Neural cell (in vitro differentiated cells): ENCODE measurements at regions not wholly inside any gene's neighbourhood (a gene's known extent, or its start where the extent isn't known, plus 50 kb on each side); places are given as distances from the start of the nearest gene placed in this dataset.

ENCODE experiments used
- H2AFZ ChIP-seq: fragments of 200-600, 300-800 bp; sonication (generic), shearing (Covaris generic); 2 replicates; pipeline ENCODE4 v1.6.0; 2014; ENCODE audit warnings: low read depth, mild to moderate bottlenecking, antibody characterized with exemption, low read length, moderate library complexity
- H3F3A ChIP-seq: fragments of 200-600 bp; shearing (Covaris generic); 2 replicates; pipeline ENCODE4 v1.6.1; 2016; ENCODE audit warnings: mild to moderate bottlenecking, moderate library complexity, mixed read lengths, antibody characterized with exemption, low read length; ENCODE audit not compliant: insufficient read depth, poor library complexity, severe bottlenecking
- H3K27ac ChIP-seq: fragments of 200-600, 300-800 bp; sonication (generic), shearing (Covaris generic); 2 replicates; pipeline ENCODE4 v1.5.1; 2014; ENCODE audit warnings: mild to moderate bottlenecking, low read length, moderate library complexity
- H3K27me3 ChIP-seq: fragments of 300-800, 200-600 bp; sonication (generic), shearing (Covaris generic); 2 replicates; pipeline ENCODE4 v1.6.0; 2014; ENCODE audit warnings: mild to moderate bottlenecking, low read depth, low read length, moderate library complexity; ENCODE audit not compliant: insufficient read depth
- H3K36me3 ChIP-seq: fragments of 300-800, 200-600 bp; sonication (generic), shearing (Covaris generic); 2 replicates; pipeline ENCODE4 v1.5.1; 2014; ENCODE audit warnings: mild to moderate bottlenecking, antibody characterized with exemption, low read length, moderate library complexity; ENCODE audit not compliant: insufficient read depth
- H3K4me2 ChIP-seq: fragments of 300-800, 200-600 bp; sonication (generic), shearing (Covaris generic); 2 replicates; pipeline ENCODE4 v1.6.0; 2014; ENCODE audit warnings: mild to moderate bottlenecking, low read length
- H3K4me3 ChIP-seq: fragments of 300-800, 200-600 bp; sonication (generic), shearing (Covaris generic); 2 replicates; pipeline ENCODE4 v1.5.1; 2014; ENCODE audit warnings: mild to moderate bottlenecking, low read length, moderate library complexity
- H3K79me2 ChIP-seq: fragments of 200-600 bp; shearing (Covaris generic); replicated peaks from 2 replicates; pipeline ENCODE4 v1.6.0; 2014; ENCODE audit warnings: mild to moderate bottlenecking, low read length, moderate library complexity; ENCODE audit not compliant: insufficient read depth
- H3K9ac ChIP-seq: fragments of 300-800, 200-600 bp; sonication (generic), shearing (Covaris generic); 2 replicates; pipeline ENCODE4 v1.6.1; 2016; ENCODE audit warnings: mild to moderate bottlenecking, low read length, mixed read lengths
- H3K9me2 ChIP-seq: fragments of 200-600 bp; shearing (Covaris generic); 2 replicates; pipeline ENCODE4 v1.6.1; 2016; ENCODE audit warnings: mild to moderate bottlenecking, low read length, mixed read lengths; ENCODE audit not compliant: insufficient read depth
- H3K9me3 ChIP-seq: fragments of 200-600, 300-800 bp; sonication (generic), shearing (Covaris generic); 2 replicates; pipeline ENCODE4 v1.6.1; 2016; ENCODE audit warnings: mild to moderate bottlenecking, mixed run types, low read length, moderate library complexity, mixed read lengths
- H4K20me1 ChIP-seq: fragments of 200-600 bp; shearing (Covaris generic); 2 replicates; pipeline ENCODE4 v1.6.1; 2016; ENCODE audit warnings: mild to moderate bottlenecking, mixed run types; ENCODE audit not compliant: insufficient read depth
- EP300 ChIP-seq: fragments of 450-650 bp; conservative IDR thresholded peaks from 2 replicates; pipeline ENCODE4 v1.6.1; 2014; ENCODE audit warnings: antibody characterized with exemption, mild to moderate bottlenecking, moderate library complexity; ENCODE audit not compliant: poor library complexity, severe bottlenecking
- EZH2 ChIP-seq: fragments of 200-600, 300-800 bp; shearing (Covaris generic), sonication (generic); IDR thresholded peaks from 2 replicates; pipeline ENCODE4 v1.6.1; 2014; ENCODE audit warnings: antibody characterized with exemption, low read length, borderline replicate concordance, mild to moderate bottlenecking; ENCODE audit not compliant: insufficient read depth, poor library complexity, severe bottlenecking
- MXI1 ChIP-seq: fragments of 450-650 bp; conservative IDR thresholded peaks from 2 replicates; pipeline ENCODE4 v1.6.1; 2014; ENCODE audit warnings: antibody characterized with exemption, mild to moderate bottlenecking; ENCODE audit not compliant: poor library complexity, severe bottlenecking
- POLR2AphosphoS5 ChIP-seq: IDR thresholded peaks from 2 replicates; pipeline ENCODE4 v1.6.1; 2012
- SMC3 ChIP-seq: fragments of 450-650 bp; conservative IDR thresholded peaks from 2 replicates; pipeline ENCODE4 v1.6.1; 2014; ENCODE audit warnings: antibody characterized with exemption, mild to moderate bottlenecking, moderate library complexity; ENCODE audit not compliant: poor library complexity
- TAF1 ChIP-seq: IDR thresholded peaks from 2 replicates; pipeline ENCODE4 v1.6.1; 2012; ENCODE audit warnings: low read depth
- TF ChIP-seq, protein P1 (sequence below): fragments of 450-650 bp; IDR thresholded peaks from 2 replicates; pipeline ENCODE4 v1.5.1; 2014; ENCODE audit warnings: antibody characterized with exemption, mild to moderate bottlenecking, moderate library complexity; ENCODE audit not compliant: poor library complexity, severe bottlenecking
- TF ChIP-seq, protein P2 (sequence below): IDR thresholded peaks from 2 replicates; pipeline ENCODE4 v1.6.1; 2012; ENCODE audit warnings: borderline replicate concordance

DNA sequence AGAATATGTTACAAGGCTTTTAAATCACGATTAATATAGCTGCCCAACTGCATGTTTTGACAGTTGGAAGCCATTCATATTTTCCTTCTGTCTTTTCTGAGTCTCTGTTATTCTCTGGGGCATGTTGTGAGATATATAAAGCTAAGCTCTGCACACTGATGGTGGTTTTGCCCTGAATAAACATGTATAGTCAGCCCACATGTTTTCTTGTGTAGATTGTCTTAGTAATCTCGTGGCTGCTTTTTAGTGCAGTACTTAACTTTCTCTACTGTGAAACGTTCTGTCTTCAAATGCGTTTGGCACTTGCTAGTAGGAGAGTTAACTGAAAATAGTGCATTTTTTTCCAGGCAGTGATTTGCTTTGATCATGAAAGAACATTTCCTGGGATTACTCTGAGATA is 268.5 kb downstream of the DNAJB9 start:
- H3K9me3 ChIP-seq: no peaks in the 10 kb centered on the region
- no peak overlapping the region for H3K9ac ChIP-seq
- TF ChIP-seq, protein P1, sequence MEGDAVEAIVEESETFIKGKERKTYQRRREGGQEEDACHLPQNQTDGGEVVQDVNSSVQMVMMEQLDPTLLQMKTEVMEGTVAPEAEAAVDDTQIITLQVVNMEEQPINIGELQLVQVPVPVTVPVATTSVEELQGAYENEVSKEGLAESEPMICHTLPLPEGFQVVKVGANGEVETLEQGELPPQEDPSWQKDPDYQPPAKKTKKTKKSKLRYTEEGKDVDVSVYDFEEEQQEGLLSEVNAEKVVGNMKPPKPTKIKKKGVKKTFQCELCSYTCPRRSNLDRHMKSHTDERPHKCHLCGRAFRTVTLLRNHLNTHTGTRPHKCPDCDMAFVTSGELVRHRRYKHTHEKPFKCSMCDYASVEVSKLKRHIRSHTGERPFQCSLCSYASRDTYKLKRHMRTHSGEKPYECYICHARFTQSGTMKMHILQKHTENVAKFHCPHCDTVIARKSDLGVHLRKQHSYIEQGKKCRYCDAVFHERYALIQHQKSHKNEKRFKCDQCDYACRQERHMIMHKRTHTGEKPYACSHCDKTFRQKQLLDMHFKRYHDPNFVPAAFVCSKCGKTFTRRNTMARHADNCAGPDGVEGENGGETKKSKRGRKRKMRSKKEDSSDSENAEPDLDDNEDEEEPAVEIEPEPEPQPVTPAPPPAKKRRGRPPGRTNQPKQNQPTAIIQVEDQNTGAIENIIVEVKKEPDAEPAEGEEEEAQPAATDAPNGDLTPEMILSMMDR: no peak
- TF ChIP-seq POLR2AphosphoS5 (peak; percentile 60), SMC3 (no peak), EP300 (peak; percentile 60), TAF1 (no peak)
- TF ChIP-seq, protein P2, sequence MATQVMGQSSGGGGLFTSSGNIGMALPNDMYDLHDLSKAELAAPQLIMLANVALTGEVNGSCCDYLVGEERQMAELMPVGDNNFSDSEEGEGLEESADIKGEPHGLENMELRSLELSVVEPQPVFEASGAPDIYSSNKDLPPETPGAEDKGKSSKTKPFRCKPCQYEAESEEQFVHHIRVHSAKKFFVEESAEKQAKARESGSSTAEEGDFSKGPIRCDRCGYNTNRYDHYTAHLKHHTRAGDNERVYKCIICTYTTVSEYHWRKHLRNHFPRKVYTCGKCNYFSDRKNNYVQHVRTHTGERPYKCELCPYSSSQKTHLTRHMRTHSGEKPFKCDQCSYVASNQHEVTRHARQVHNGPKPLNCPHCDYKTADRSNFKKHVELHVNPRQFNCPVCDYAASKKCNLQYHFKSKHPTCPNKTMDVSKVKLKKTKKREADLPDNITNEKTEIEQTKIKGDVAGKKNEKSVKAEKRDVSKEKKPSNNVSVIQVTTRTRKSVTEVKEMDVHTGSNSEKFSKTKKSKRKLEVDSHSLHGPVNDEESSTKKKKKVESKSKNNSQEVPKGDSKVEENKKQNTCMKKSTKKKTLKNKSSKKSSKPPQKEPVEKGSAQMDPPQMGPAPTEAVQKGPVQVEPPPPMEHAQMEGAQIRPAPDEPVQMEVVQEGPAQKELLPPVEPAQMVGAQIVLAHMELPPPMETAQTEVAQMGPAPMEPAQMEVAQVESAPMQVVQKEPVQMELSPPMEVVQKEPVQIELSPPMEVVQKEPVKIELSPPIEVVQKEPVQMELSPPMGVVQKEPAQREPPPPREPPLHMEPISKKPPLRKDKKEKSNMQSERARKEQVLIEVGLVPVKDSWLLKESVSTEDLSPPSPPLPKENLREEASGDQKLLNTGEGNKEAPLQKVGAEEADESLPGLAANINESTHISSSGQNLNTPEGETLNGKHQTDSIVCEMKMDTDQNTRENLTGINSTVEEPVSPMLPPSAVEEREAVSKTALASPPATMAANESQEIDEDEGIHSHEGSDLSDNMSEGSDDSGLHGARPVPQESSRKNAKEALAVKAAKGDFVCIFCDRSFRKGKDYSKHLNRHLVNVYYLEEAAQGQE: peak; percentile 35
- peak overlapping the region; percentile 54 for H3K27ac ChIP-seq
- H3K4me3 ChIP-seq: peak overlapping the region; percentile 34
- H3K36me3 ChIP-seq: no peaks in the 10 kb centered on the region
- H3K4me2 ChIP-seq: peak overlapping the region; percentile 2
- H3K9me2 ChIP-seq: no peaks in the 10 kb centered on the region
- no peaks in the 10 kb centered on the region for H3F3A ChIP-seq
- no peaks in the 10 kb centered on the region for H3K27me3 ChIP-seq
- H4K20me1 ChIP-seq: no peaks in the 10 kb centered on the region
- no peaks in the 10 kb centered on the region for H3K79me2 ChIP-seq
- H2AFZ ChIP-seq: no peak overlapping the region

DNA sequence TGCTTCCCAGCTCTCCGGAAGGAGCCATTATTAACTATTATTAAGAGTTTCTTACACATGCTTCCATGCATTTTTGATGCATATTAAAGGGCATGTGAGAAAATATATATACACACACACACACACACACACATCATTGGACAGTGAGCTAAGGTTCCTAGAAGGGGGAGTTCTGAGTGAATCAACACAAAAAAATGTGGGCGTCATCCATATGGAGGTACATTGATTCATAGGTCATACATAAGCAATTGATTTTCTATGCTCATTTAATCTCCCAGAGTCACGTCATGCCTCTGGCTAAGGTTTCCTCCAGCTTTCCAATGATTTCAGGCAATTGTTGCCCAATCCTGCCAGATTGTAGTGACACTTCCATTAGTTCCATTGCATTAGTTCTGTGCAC is 269.4 kb downstream of the DNAJB9 start:
- Histone ChIP-seq H3K27me3 (no peaks in the 10 kb centered on the region), H3F3A (no peaks in the 10 kb centered on the region), H3K4me3 (no peak overlapping the region), H3K36me3 (no peaks in the 10 kb centered on the region), H2AFZ (no peak overlapping the region), H3K27ac (peak overlapping the region; percentile 54), H3K4me2 (peak overlapping the region; percentile 2), H3K79me2 (no peaks in the 10 kb centered on the region), H3K9me2 (no peaks in the 10 kb centered on the region), H4K20me1 (no peaks in the 10 kb centered on the region), H3K9me3 (no peaks in the 10 kb centered on the region), H3K9ac (no peak overlapping the region)
- TF ChIP-seq, protein P2: no peak
- TF ChIP-seq EZH2: no peak
- TF ChIP-seq SMC3: no peak
- TF ChIP-seq MXI1: no peak
- TF ChIP-seq EP300: no peak
- TF ChIP-seq TAF1: no peak
- TF ChIP-seq, protein P1: no peak
- no peak for TF ChIP-seq POLR2AphosphoS5
